H7 (cell line): ENCODE measurements at regions not wholly inside any gene's neighbourhood (a gene's known extent, or its start where the extent isn't known, plus 50 kb on each side); places are given as distances from the start of the nearest gene placed in this dataset.
A peak's percentile ranks its signal among the peaks of the same experiment; 100 is the strongest.

Experiments used
- DNase-seq: peaks from one replicate; pipeline ENCODE4 v3.0.0; 2012
- H3K27me3 ChIP-seq: 2 replicates; pipeline ENCODE4 v1.6.0; 2011; ENCODE audit warnings: mild to moderate bottlenecking, low read length; ENCODE audit not compliant: control insufficient read depth, insufficient read depth
- H3K36me3 ChIP-seq: replicated peaks from 2 replicates; pipeline ENCODE4 v1.5.1; 2011; ENCODE audit warnings: low read length; ENCODE audit not compliant: control insufficient read depth, insufficient read depth
- H3K4me3 ChIP-seq: 2 replicates; pipeline ENCODE4 v1.5.1; 2011; ENCODE audit warnings: low read depth, mild to moderate bottlenecking, control low read depth, low read length, moderate library complexity; ENCODE audit not compliant: insufficient read depth

DNA sequence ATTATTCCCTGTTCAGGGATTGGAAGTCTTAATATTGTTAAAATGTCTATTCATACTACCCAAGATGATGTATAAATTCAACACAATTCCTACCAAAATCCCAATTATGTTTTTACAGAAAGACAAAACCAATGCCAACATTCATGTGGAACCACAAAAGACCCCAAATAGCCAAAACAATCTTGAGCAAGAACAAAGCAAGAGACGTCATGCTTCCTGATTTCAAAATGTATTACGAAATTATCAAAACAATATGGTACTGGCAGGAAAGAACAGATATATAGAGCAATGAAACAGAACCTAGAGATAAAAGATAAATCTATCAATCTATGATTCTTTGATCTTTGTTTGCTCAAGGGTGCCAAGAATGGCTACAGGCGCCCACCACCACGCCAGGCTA lies 237.9 kb downstream of the TAF11L14 start:
- no peaks in the 10 kb centered on the region for H3K36me3 ChIP-seq
- no peaks in the 10 kb centered on the region for H3K27me3 ChIP-seq
- no peak overlapping the region for H3K4me3 ChIP-seq
- DNase-seq, result no peak

DNA sequence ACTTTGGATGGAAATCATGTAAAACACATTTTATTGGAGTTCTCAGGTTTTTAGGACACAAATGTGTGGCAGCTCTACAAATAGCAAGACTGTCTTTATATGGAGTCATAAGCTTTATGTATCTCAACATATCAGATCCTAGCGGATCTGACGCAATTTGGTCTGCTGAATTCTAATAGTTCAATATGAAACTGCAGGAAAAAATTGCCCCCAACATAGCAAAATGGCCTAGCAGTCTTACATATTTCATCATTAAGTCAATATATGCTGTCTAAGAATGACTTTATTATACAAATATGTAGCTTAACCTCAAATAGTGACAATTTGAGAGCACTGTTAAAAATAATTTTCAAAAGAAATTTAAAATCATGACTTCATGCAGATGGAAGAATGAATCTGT lies 244.3 kb downstream of the TAF11L14 start:
- DNase-seq, result no peak
- H3K27me3 ChIP-seq, result no peaks in the 10 kb centered on the region
- H3K36me3 ChIP-seq, result no peaks in the 10 kb centered on the region
- H3K4me3 ChIP-seq, result no peak overlapping the region

DNA sequence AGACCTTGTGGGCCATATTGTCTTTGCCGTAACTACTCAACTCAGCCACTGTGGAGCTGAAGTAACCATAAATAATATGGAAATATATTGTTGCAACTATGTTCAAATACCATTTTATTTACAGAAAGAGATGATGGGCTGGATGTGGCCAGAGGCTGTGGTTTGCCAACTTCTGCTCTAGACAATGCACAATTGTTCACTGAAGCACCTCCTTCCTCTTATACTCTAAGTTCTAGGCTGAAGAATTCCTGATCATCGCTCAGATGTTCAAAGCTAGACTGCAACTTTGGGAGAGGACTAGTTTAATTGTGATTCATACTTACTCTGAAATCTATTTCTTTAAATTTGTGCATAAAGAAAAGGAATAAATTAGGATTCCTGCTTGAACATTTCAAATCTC lies 245.0 kb downstream of the TAF11L14 start:
- Histone ChIP-seq H3K27me3 (no peaks in the 10 kb centered on the region), H3K36me3 (no peaks in the 10 kb centered on the region), H3K4me3 (no peak overlapping the region)
- no peak for DNase-seq

DNA sequence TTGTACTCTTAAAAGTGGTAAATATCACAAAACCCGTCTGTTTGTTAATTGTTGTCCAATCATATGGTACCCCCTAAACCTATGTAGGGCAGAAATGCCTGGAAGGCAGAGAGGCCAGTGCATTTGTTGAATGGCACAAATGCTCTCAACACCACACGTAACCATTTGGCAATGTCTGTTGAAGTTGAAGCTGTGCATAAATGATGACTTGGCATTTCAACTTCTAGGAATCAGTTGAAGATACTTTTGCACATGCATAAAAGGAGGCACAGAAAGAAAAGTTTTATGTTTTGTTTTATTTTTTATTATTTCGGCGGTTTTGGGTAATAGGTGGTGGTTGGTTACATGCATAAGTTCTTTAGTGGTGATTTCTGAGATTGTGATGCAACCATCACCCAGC lies 246.6 kb downstream of the TAF11L14 start:
- Histone ChIP-seq H3K36me3 (no peaks in the 10 kb centered on the region), H3K4me3 (no peak overlapping the region), H3K27me3 (no peaks in the 10 kb centered on the region)
- DNase-seq, result no peak

DNA sequence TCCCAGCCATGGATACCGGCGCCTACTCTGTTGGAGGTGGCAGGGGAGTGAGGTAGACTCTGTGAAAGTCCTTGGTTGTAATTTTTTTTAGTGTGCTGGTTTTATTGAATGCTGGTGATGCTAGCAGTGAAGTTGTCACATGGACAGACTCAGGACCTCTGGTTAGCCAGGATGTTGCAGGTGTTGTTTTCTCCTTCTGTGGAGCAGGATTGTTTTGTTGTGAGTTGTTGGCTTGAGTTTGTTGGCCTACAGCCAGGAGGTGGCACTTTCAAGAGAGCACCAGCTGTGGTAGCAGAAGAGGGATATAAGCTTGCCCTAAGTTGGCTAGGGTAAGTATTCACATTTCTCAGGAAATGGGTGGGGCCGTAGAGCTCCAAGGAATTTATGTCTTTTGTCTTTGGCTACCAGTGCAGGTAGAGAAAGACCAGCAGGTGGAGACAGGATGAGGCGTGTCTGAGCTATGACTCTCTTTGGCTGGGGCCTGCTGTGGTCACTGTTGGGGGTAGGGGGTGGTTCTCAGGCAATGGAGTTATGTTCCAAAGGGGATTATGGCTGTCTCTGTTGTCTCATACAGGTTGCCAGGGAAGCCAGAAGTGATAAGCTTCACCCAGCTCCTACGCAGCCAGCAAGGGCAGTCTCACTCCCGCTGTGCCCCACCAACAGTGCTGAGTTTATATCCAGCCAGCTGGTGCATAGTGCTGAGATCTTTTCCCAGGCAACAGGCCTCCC lies 248.7 kb downstream of the TAF11L14 start:
- Histone ChIP-seq H3K27me3 (no peaks in the 10 kb centered on the region), H3K4me3 (no peak overlapping the region), H3K36me3 (no peaks in the 10 kb centered on the region)
- peak; percentile 3 for DNase-seq

DNA sequence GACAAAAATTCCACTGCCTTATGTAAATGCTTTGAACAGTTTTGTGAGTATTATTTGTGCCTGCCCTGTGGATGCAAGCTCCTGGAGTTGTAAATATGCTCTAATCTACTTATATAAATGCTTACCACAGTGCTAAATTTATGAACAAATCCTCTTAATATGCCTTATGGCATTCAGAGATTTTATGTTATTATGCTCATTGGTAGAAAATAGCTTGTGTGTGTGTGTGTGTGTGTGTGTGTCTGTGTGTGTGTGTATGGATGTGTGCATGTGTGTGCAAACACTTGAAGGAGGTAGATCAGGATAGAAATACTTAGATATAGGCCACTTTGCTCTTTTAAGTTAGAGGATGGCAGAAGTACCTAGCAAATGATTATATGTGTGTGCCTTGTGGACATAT lies 253.9 kb downstream of the TAF11L14 start:
- DNase-seq, result no peak
- no peak overlapping the region for H3K4me3 ChIP-seq
- no peaks in the 10 kb centered on the region for H3K27me3 ChIP-seq
- no peaks in the 10 kb centered on the region for H3K36me3 ChIP-seq

DNA sequence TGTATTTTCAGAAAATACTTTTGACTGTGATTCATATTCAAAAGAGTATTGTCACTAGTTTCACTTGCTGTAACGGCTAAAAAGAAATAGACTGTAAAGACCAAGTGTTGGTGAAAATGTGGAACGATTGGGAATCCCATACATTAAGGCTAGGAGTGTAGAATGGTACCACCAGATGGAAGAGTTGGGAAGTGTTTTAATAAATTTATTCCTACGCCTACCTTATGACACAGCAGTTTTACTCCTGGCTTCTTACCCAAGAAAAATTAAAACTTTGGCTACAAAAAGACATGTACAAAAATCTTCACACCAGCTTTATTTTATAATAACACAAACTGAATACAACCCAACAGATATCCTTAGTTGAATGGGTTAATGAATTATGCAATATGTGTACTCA lies 256.2 kb downstream of the TAF11L14 start:
- Histone ChIP-seq H3K36me3 (no peaks in the 10 kb centered on the region), H3K4me3 (no peak overlapping the region), H3K27me3 (no peaks in the 10 kb centered on the region)
- no peak for DNase-seq

DNA sequence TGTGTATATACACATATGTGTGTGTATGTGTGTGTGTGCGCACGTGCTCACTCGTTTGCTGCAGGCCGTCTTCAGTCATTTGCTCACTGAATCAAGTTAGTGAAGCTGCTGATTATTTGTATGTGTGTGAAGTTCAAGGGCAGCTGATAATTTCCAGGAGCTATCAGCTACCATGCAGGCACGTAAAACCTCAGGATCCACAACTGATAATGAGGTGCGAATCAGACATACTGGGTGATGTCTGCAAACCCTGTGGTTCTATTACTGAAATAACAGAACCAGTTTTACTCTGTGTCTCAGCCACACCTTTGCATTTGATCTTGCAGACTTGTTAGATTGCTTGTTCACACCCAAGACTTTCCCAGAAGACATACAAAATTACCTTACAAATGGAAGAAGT lies 257.6 kb downstream of the TAF11L14 start:
- Histone ChIP-seq H3K27me3 (no peaks in the 10 kb centered on the region), H3K4me3 (no peak overlapping the region), H3K36me3 (no peaks in the 10 kb centered on the region)
- DNase-seq, result no peak

DNA sequence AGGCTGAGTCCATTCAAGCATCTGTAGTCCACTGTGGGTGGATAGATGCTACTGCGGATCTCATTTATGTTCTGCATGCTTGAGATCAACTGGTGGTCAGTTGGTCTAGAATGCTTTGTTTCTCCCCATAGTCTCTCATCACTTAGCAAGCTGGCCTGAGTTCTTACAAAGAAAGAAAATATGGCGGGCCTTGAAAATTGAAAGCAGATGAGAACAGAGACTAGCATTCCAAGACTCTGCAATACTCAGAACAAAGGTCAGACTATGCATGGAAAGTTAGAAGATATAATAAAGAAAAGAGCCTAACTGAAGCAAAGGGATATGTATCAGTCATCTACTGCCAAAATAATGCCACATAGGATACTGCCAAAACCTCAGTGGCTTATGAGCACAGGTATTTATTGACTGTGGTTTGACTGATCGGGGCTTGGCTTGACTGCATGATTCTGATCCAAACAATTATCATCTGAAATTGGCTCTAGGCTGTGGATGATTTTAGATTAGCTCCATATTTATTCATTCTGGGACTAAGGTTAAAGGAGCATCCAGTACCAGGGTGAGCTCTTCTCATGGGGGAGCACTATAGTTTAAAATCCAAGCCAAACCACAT lies 258.9 kb downstream of the TAF11L14 start:
- Histone ChIP-seq H3K27me3 (no peaks in the 10 kb centered on the region), H3K4me3 (no peak overlapping the region), H3K36me3 (no peaks in the 10 kb centered on the region)
- no peak for DNase-seq

DNA sequence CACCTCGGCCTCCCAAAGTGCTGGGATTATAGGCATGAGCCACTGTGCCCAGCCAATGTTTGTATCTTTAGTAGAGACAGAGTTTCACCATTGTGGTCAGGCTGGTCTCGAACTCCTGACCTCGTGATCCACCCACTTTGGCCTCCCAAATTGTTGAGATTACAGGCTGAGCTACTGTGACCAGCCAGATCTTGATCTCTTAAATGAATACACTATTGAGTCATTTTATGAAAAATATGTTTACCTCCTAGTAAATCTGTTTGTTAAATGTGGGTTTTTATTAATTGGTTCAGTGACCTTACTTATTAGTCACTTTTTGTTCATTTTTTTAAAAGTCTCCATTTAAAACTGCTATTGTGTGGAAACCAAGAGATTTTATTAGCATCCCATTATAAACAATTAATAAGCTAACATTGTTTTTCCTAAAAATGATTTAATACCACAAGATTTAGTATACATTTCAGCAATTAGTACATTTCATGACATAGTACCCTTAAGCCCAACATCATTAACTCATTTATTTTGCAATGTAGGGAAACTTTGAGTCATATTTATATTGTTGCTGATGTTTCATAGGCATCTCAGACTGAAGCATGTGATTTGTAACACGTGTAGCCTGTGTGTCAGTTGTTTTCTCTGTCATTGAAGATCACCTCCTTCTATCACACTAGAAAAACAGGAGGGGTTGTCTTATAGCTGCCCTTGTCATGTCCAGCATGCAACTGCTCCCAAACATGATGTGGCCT lies 261.2 kb downstream of the TAF11L14 start:
- no peak for DNase-seq
- Histone ChIP-seq H3K4me3 (no peak overlapping the region), H3K27me3 (no peaks in the 10 kb centered on the region)

DNA sequence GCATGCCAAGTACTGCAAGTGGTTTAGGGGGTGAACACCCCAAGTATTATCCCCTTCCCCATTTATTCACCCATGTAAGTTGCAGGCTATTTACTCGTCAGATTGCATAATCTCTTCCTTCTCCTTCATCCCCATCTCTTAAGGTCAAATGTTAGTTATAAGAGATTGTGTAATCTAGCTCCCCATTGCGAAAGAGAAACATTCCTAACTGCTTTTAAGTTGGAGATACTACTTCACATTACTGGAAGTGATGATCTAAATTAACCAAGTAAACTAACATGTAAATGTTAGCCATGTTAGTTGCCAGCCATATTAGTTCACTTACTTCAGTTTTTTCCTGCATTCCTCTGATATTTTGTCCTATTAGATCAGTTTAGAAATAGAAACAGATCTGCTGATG lies 262.3 kb downstream of the TAF11L14 start:
- no peaks in the 10 kb centered on the region for H3K36me3 ChIP-seq
- H3K27me3 ChIP-seq, result no peaks in the 10 kb centered on the region
- H3K4me3 ChIP-seq, result no peak overlapping the region
- DNase-seq, result no peak

More for the DNA sequence above, 261.2 kb downstream of the TAF11L14 start:
- no peaks in the 10 kb centered on the region for H3K36me3 ChIP-seq

DNA sequence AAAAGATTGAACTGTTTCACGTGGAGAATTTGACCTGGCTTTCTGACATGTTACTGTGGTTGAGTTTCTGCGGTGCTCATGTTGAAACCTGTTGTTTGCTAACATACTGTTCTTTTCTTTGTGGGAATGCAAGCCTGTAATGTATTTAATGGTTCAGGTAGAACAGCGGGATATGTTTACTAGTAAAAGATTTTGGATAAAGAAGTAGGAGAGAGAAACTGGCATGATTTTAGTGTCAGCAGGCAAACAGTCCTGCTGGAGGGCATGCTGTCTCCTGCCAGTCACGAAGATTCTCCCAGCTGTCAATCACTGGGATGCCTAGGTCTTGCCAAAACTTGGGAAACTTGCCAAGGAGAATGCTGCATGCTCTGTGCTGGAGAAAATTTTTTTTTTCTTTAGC lies 263.5 kb downstream of the TAF11L14 start:
- H3K36me3 ChIP-seq, result no peaks in the 10 kb centered on the region
- no peaks in the 10 kb centered on the region for H3K27me3 ChIP-seq
- no peak overlapping the region for H3K4me3 ChIP-seq
- DNase-seq, result no peak

DNA sequence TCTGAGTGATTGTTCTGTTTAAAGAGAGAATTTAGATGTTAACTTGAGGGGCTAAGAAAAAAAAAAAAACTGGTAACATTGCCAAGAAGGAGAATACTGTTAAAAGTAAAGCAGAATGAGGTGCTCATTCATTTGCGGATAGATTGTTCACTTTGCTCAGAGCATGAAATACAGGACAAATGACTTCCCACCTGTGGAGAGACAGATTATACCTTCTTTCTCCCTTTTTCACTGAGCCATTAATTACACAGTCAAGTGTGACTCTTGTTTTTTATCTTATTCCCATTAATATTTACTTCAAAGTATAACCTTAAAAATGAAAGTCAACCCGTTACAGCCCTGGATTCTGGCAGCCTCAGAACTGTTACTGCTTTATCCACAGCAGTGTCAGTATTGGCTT lies 264.5 kb downstream of the TAF11L14 start:
- Histone ChIP-seq H3K36me3 (no peaks in the 10 kb centered on the region), H3K4me3 (no peak overlapping the region), H3K27me3 (no peaks in the 10 kb centered on the region)
- DNase-seq, result no peak

DNA sequence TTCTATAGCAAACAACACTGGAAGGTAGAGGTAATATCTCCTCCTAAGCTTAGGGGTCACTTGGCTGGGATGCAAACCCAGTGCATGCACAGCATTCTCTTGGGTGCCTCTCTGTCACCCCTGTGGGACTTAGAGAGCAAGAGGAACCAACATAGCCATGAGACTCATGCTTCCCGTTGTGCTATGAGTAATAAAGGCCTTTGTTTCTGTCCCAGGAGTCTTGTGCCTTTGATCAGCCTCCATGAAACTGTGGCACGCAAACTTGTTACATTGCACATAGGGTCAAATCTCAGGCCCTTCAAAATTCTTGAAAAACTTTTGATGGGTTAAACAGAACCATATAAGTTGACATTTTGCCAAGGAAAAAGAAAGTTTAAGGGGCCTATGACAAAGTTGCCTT lies 272.8 kb downstream of the TAF11L14 start:
- H3K4me3 ChIP-seq, result no peak overlapping the region
- no peaks in the 10 kb centered on the region for H3K27me3 ChIP-seq
- no peaks in the 10 kb centered on the region for H3K36me3 ChIP-seq
- no peak for DNase-seq

DNA sequence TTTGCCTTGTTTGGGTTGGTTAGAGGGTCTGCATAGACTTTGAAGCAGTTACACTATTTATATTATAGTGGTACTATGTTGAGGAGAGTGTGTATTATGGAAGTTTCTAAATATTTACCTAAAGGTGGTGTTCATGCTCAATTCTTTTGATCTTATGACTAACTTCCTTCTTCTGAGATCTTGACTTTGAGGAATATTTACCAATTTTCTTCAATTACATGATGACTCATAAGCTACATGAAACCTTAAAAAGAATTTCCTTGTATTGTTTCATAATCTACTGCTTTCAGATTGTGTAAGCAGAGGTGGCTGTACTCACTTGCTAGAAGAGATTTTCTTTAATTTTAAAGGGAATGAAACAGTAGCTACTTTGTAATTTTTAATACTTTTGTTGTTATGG lies 276.1 kb downstream of the TAF11L14 start:
- Histone ChIP-seq H3K36me3 (no peaks in the 10 kb centered on the region), H3K27me3 (no peaks in the 10 kb centered on the region), H3K4me3 (no peak overlapping the region)
- DNase-seq, result no peak
